ENCODE measurements at regions not wholly inside any gene's neighbourhood (a gene's known extent, or its start where the extent isn't known, plus 50 kb on each side); places are given as distances from the start of the nearest gene placed in this dataset.
"Not testable (repeated sequence)": the region's sequence is repeated elsewhere in the genome, so short reads cannot be mapped to it uniquely, and the experiment has no call there.

GRCh38 chr7:79400-80055, 112.8 kb upstream of the FAM20C start:
- TF ChIP-seq CTCF (IDR thresholded peaks at IDR 0.05 in 4 of 5, conservative IDR thresholded peaks at IDR 0.05 in 1 of 5); POLR2A (IDR thresholded peaks at IDR 0.05): not testable (repeated sequence)

All from gastrocnemius medialis (tissue), 4 donors.